ENCODE measurements at regions not wholly inside any gene's neighbourhood (a gene's known extent, or its start where the extent isn't known, plus 50 kb on each side); places are given as distances from the start of the nearest gene placed in this dataset.

- TF ChIP-seq EZH2 (IDR thresholded peaks at IDR 0.05; ENCODE audit: borderline replicate concordance, low read depth, low read length, severe bottlenecking), result no peak
- TF ChIP-seq, protein P1, sequence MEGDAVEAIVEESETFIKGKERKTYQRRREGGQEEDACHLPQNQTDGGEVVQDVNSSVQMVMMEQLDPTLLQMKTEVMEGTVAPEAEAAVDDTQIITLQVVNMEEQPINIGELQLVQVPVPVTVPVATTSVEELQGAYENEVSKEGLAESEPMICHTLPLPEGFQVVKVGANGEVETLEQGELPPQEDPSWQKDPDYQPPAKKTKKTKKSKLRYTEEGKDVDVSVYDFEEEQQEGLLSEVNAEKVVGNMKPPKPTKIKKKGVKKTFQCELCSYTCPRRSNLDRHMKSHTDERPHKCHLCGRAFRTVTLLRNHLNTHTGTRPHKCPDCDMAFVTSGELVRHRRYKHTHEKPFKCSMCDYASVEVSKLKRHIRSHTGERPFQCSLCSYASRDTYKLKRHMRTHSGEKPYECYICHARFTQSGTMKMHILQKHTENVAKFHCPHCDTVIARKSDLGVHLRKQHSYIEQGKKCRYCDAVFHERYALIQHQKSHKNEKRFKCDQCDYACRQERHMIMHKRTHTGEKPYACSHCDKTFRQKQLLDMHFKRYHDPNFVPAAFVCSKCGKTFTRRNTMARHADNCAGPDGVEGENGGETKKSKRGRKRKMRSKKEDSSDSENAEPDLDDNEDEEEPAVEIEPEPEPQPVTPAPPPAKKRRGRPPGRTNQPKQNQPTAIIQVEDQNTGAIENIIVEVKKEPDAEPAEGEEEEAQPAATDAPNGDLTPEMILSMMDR (IDR thresholded peaks at IDR 0.05; ENCODE audit: borderline replicate concordance, extremely low read depth, low read length, poor library complexity, severe bottlenecking), result no peak
Observed at GRCh38 chr2:15746703-15747550, 155.3 kb downstream of the DDX1 start.

Data from DND-41 (cell line).